Stimulated activated CD4-positive, alpha-beta T cell treated with anti-CD3 and anti-CD28 coated beads, Interleukin-15, amount 100 ng/mL, for 48 hours (primary cell): ENCODE measurements at regions not wholly inside any gene's neighbourhood (a gene's known extent, or its start where the extent isn't known, plus 50 kb on each side); places are given as distances from the start of the nearest gene placed in this dataset.

Experiments used
- DNase-seq, 2 donors: peaks; one replicate each; pipeline ENCODE4 v3.0.0-alpha.2; 2020; ENCODE audit warnings: low read depth in 2 of 2

- no peak for DNase-seq
Measured at GRCh38 chr6:167643223-167643622, 183.5 kb upstream of the AFDN start.

- no peak for DNase-seq
Measured at GRCh38 chr6:167643716-167644115, 183.0 kb upstream of the AFDN start.

- DNase-seq, result no peak
Measured at GRCh38 chr6:167644412-167645132, 182.1 kb upstream of the AFDN start.

GRCh38 chr6:167645368-167645767, 181.3 kb upstream of the AFDN start:
- no peak for DNase-seq

- no peak for DNase-seq
Measured at GRCh38 chr6:167647306-167647705, 179.4 kb upstream of the AFDN start.

GRCh38 chr6:167647737-167648470, 178.8 kb upstream of the AFDN start:
- no peak for DNase-seq

GRCh38 chr6:167648501-167649278, 178.0 kb upstream of the AFDN start:
- DNase-seq, result no peak

- DNase-seq, result no peak
Measured at GRCh38 chr6:167649476-167649875, 177.2 kb upstream of the AFDN start.

GRCh38 chr6:167650730-167651317, 175.9 kb upstream of the AFDN start:
- DNase-seq, result no peak

- DNase-seq, result no peak
Measured at GRCh38 chr6:167651318-167652041, 175.2 kb upstream of the AFDN start.

GRCh38 chr6:167652042-167652700, 174.5 kb upstream of the AFDN start:
- DNase-seq, result no peak

GRCh38 chr6:167652701-167653095, 174.0 kb upstream of the AFDN start:
- DNase-seq, result no peak

GRCh38 chr6:167653561-167653960, 173.2 kb upstream of the AFDN start:
- DNase-seq, result no peak

- no peak for DNase-seq
Measured at GRCh38 chr6:167654389-167654788, 172.3 kb upstream of the AFDN start.

GRCh38 chr6:167655174-167655821, 171.4 kb upstream of the AFDN start:
- no peak for DNase-seq

- no peak for DNase-seq
Measured at GRCh38 chr6:167658106-167658505, 168.6 kb upstream of the AFDN start.

- DNase-seq, result no peak
Measured at GRCh38 chr6:167659046-167659445, 167.7 kb upstream of the AFDN start.

- no peak for DNase-seq
Measured at GRCh38 chr6:167660424-167660823, 166.3 kb upstream of the AFDN start.

GRCh38 chr6:167660944-167661551, 165.7 kb upstream of the AFDN start:
- no peak for DNase-seq

GRCh38 chr6:167661552-167662044, 165.1 kb upstream of the AFDN start:
- no peak for DNase-seq
